CD4-positive, alpha-beta T cell (primary cell): ENCODE measurements at regions not wholly inside any gene's neighbourhood (a gene's known extent, or its start where the extent isn't known, plus 50 kb on each side); places are given as distances from the start of the nearest gene placed in this dataset.

Experiments used
- ATAC-seq: fragments of 200-7000 bp; cut with Tn5 transposase; one replicate; pipeline ENCODE4 v1.10.0; 2022; ENCODE audit warnings: mild to moderate bottlenecking; ENCODE audit not compliant: poor library complexity
- CTCF ChIA-PET: fragments of 350-600 bp; sonication (Branson Sonifier 250); formaldehyde crosslinking; loops from one replicate; lab custom pipeline; 2021; ENCODE audit warnings: antibody characterized with exemption, inconsistent platforms; lab: Charles Lee
- POLR2A ChIA-PET: fragments of 350-600 bp; sonication (Branson Sonifier 250); formaldehyde crosslinking; loops from one replicate; lab custom pipeline; 2021; ENCODE audit warnings: antibody characterized with exemption, inconsistent platforms; lab: Charles Lee
- DNase-seq, 14 experiments: peaks; one replicate each; pipeline ENCODE4 v3.0.0-alpha.2; 2013 to 2020; ENCODE audit warnings: mixed read lengths in 2 of 14
- H3K27ac ChIP-seq, 2 donors: one replicate each; pipeline versions ENCODE4 v1.5.1 to v1.7.0; 2013; ENCODE audit warnings: low read length in 2 of 2, low read depth in 1 of 2, mild to moderate bottlenecking in 1 of 2
- H3K27me3 ChIP-seq, 2 experiments: 1 replicate in 1 of 2; 2 replicates in 1 of 2; pipeline versions ENCODE4 v1.6.1 to v1.7.0; 2013; ENCODE audit warnings: low read length in 2 of 2, control low read depth in 1 of 2, mild to moderate bottlenecking in 1 of 2, moderate library complexity in 1 of 2; ENCODE audit not compliant: insufficient read depth in 2 of 2, control insufficient read depth in 1 of 2
- H3K36me3 ChIP-seq: one replicate; pipeline ENCODE4 v1.6.1; 2013; ENCODE audit warnings: low read length, control low read depth; ENCODE audit not compliant: insufficient read depth
- H3K4me1 ChIP-seq: one replicate; pipeline ENCODE4 v1.6.1; 2013; ENCODE audit warnings: low read length, control low read depth; ENCODE audit not compliant: insufficient read depth
- H3K4me3 ChIP-seq: one replicate; pipeline ENCODE4 v1.5.1; 2013; ENCODE audit warnings: mild to moderate bottlenecking, low read length, moderate library complexity
- H3K9me3 ChIP-seq, 2 experiments: 1 replicate in 1 of 2; 2 replicates in 1 of 2; pipeline versions ENCODE4 v1.6.1 to v1.7.0; 2013; ENCODE audit warnings: low read length in 2 of 2, mild to moderate bottlenecking in 2 of 2, control low read depth in 1 of 2, moderate library complexity in 1 of 2; ENCODE audit not compliant: control insufficient read depth in 1 of 2, insufficient read depth in 1 of 2
- H3K27ac Mint-ChIP-seq: one replicate; pipeline ENCODE4 v1.8.0; 2020; ENCODE audit warnings: mixed read lengths
- H3K27me3 Mint-ChIP-seq: one replicate; pipeline ENCODE4 v1.8.0; 2021; ENCODE audit warnings: mixed read lengths
- H3K36me3 Mint-ChIP-seq: one replicate; pipeline ENCODE4 v1.8.0; 2021; ENCODE audit warnings: low read depth, mixed read lengths
- H3K4me1 Mint-ChIP-seq: one replicate; pipeline ENCODE4 v1.8.0; 2021; ENCODE audit warnings: low read depth, mixed read lengths
- H3K4me3 Mint-ChIP-seq: one replicate; pipeline ENCODE4 v1.8.0; 2020; ENCODE audit warnings: mild to moderate bottlenecking, mixed read lengths
- H3K9me3 Mint-ChIP-seq: one replicate; pipeline ENCODE4 v1.8.0; 2020; ENCODE audit warnings: mixed read lengths
- CTCF ChIP-seq: fragments of 200-600 bp; IDR thresholded peaks from one replicate; pipeline ENCODE4 v1.8.0; 2022; ENCODE audit warnings: antibody characterized with exemption, mild to moderate bottlenecking
- intact Hi-C, 2 experiments: fragments of 100-400 bp; cut with DNase I in 1 of 2; cut with micrococcal nuclease in 1 of 2; formaldehyde crosslinking; loops; one replicate each; pipeline versions ENCODE4 v1.15.1 to v1.9.0; 2023 to 2025; cut with DNase I, micrococcal nuclease

DNA sequence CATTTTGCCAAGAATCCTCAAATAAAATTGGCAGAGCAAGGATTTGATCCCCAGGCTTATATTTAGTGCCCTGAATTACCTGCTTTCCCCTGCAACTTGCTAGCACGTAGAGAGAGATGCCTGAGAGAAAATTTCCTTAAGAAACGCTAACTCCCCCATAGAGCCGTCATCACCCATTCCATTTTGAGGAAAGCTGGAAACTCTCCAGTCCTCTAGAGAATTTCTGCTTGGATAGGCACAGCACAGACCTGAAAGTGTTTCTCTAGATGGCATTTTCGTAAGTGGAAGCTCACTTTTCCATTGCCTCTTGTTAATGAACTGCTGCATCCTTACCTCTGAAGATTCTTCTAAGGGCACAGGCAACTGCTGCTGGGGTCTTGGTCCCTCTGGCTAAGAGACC lies 277.8 kb upstream of the SIX2 start:
- no peaks in the 10 kb centered on the region for H3K36me3 Mint-ChIP-seq
- no peak overlapping the region for H3K27ac Mint-ChIP-seq
- no peaks in the 10 kb centered on the region for H3K4me1 Mint-ChIP-seq
- TF ChIP-seq CTCF: no peak
- intact Hi-C loops: no loop called here
- ATAC-seq: no peak
- H3K4me1 ChIP-seq: no peaks in the 10 kb centered on the region
- POLR2A ChIA-PET: no interaction called here
- H3K4me3 Mint-ChIP-seq: no peak overlapping the region
- H3K27me3 ChIP-seq: no peaks in the 10 kb centered on the region
- H3K9me3 Mint-ChIP-seq: no peaks in the 10 kb centered on the region
- peaks cover 10% of the 10 kb centered on the region for H3K27me3 Mint-ChIP-seq
- no peaks in the 10 kb centered on the region for H3K36me3 ChIP-seq
- H3K27ac ChIP-seq: no peak overlapping the region
- no peak overlapping the region for H3K4me3 ChIP-seq
- CTCF ChIA-PET: no interaction called here
- no peaks in the 10 kb centered on the region for H3K9me3 ChIP-seq
- no peak for DNase-seq

DNA sequence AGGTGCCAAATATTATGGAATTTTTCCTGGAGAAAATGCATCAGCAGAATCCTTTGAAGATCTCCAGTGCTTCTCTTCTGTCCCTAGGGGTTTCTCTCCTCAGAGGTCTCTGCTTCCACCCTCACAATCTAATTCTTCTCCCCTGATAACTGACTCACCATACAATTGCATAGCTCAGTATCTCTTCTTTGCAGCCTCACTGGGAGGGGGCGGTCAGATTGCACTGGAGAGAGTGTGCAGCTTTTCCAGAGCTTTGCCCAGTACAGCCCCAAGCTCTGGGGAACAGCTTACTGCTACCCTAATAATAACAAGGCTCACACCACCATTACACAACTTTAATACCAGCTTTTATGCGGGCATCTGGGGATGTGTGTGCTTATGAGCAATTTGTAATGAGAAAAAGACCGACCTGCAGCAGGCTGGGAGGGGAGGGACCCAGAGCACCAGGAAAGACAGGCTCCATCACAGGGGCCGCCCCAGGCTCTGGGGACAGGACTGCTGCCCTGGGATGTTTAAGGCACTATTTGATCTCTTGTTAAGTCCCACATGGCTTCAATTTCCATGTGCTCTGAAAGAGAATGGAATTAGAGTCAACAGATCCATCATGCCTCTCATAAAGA lies 276.6 kb upstream of the SIX2 start:
- ATAC-seq: no peak
- Mint-ChIP-seq H3K9me3 (no peaks in the 10 kb centered on the region), H3K36me3 (no peaks in the 10 kb centered on the region), H3K4me1 (no peaks in the 10 kb centered on the region), H3K27me3 (peaks cover 10% of the 10 kb centered on the region), H3K27ac (no peak overlapping the region), H3K4me3 (no peak overlapping the region)
- intact Hi-C loops: no loop called here
- Histone ChIP-seq H3K27ac (no peak overlapping the region), H3K4me3 (no peak overlapping the region), H3K36me3 (no peaks in the 10 kb centered on the region), H3K4me1 (no peaks in the 10 kb centered on the region), H3K27me3 (no peaks in the 10 kb centered on the region), H3K9me3 (no peaks in the 10 kb centered on the region)
- POLR2A ChIA-PET: no interaction called here
- CTCF ChIA-PET: no interaction called here
- no peak for DNase-seq
- TF ChIP-seq CTCF: no peak

DNA sequence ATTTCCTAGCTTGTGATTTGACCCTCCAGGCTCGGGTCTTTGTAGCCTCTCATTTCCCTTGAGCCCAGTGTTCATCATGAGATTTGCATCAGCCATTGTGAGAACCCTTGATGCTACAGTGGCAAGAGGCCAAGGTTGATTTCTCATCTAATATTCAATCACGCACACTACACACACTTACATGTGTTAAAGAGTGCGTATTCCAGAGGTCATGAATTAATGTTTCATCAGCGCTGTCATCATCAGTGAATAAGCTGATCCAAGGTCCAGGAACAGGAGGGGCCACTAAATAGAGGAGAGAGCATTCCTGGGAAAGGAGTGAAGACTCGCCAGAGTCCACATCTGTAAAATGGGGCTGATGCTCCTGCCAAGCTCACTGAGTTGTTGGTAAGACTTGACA lies 276.1 kb upstream of the SIX2 start:
- no peak overlapping the region for H3K27ac ChIP-seq
- H3K4me3 Mint-ChIP-seq: no peak overlapping the region
- intact Hi-C loops: no loop called here
- no peak overlapping the region for H3K4me3 ChIP-seq
- CTCF ChIA-PET: no interaction called here
- ATAC-seq (no peak), DNase-seq (no peak)
- H3K4me1 Mint-ChIP-seq: no peaks in the 10 kb centered on the region
- no peaks in the 10 kb centered on the region for H3K27me3 ChIP-seq
- peaks cover 14% of the 10 kb centered on the region for H3K27me3 Mint-ChIP-seq
- TF ChIP-seq CTCF: no peak
- POLR2A ChIA-PET: no interaction called here
- H3K9me3 Mint-ChIP-seq: no peaks in the 10 kb centered on the region
- H3K4me1 ChIP-seq: no peaks in the 10 kb centered on the region
- H3K36me3 Mint-ChIP-seq: no peaks in the 10 kb centered on the region
- no peak overlapping the region for H3K27ac Mint-ChIP-seq
- H3K36me3 ChIP-seq: no peaks in the 10 kb centered on the region
- no peaks in the 10 kb centered on the region for H3K9me3 ChIP-seq
